Activated CD8-positive, alpha-beta memory T cell treated with anti-CD3 and anti-CD28 coated beads, Interleukin-2, amount 10 ng/mL, durations not matched to agents 7 days and 5 days (primary cell): ENCODE measurements at regions not wholly inside any gene's neighbourhood (a gene's known extent, or its start where the extent isn't known, plus 50 kb on each side); places are given as distances from the start of the nearest gene placed in this dataset.
A peak's percentile ranks its signal among the peaks of the same experiment; 100 is the strongest.
"Not testable (repeated sequence)": the region's sequence is repeated elsewhere in the genome, so short reads cannot be mapped to it uniquely, and the experiment has no call there.

Experiments
- ATAC-seq: fragments of 150-1000 bp; cut with Tn5 transposase; one replicate; pipeline ENCODE4 v1.10.0; 2021; ENCODE audit warnings: moderate library complexity
- CTCF ChIA-PET: fragments of 350-600 bp; sonication (Branson Sonifier 250); formaldehyde crosslinking; loops from one replicate; lab custom pipeline; 2021; ENCODE audit warnings: antibody characterized with exemption; lab: Charles Lee
- DNase-seq: peaks from one replicate; pipeline ENCODE4 v3.0.0-alpha.2; 2020
- H3K27ac Mint-ChIP-seq: one replicate; pipeline ENCODE4 v1.8.0; 2021; ENCODE audit warnings: mild to moderate bottlenecking, mixed read lengths
- H3K27me3 Mint-ChIP-seq: one replicate; pipeline ENCODE4 v1.8.0; 2021; ENCODE audit warnings: mixed read lengths
- H3K36me3 Mint-ChIP-seq: one replicate; pipeline ENCODE4 v1.8.0; 2021; ENCODE audit warnings: mild to moderate bottlenecking, mixed read lengths
- H3K4me1 Mint-ChIP-seq: one replicate; pipeline ENCODE4 v1.8.0; 2021; ENCODE audit warnings: mixed read lengths
- H3K4me3 Mint-ChIP-seq: one replicate; pipeline ENCODE4 v1.8.0; 2021; ENCODE audit warnings: mild to moderate bottlenecking, moderate library complexity, mixed read lengths
- H3K9me3 Mint-ChIP-seq: one replicate; pipeline ENCODE4 v1.8.0; 2022; ENCODE audit warnings: low read depth, mixed read lengths

DNA sequence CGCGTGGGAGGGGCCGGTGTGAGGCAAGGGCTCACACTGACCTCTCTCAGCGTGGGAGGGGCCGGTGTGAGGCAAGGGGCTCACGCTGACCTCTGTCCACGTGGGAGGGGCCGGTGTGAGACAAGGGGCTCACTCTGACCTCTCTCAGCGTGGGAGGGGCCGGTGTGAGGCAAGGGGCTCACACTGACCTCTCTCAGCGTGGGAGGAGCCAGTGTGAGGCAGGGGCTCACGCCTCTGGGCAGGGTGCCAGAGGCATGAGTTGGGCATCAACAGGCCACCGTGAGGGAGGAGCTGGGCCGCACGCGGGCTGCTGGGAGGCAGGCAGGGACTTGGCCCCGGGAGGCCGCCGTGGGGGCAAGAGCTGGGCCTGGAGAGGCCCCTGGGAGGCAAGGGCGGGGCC lies 91.0 kb downstream of the PLPP2 start:
- H3K4me3 Mint-ChIP-seq, H3K9me3 Mint-ChIP-seq, H3K27ac Mint-ChIP-seq, H3K27me3 Mint-ChIP-seq, CTCF ChIA-PET, H3K4me1 Mint-ChIP-seq, H3K36me3 Mint-ChIP-seq, ATAC-seq: not testable (repeated sequence)
- DNase-seq = peak; percentile 7
